ENCODE measurements at regions not wholly inside any gene's neighbourhood (a gene's known extent, or its start where the extent isn't known, plus 50 kb on each side); places are given as distances from the start of the nearest gene placed in this dataset.
"Not testable (repeated sequence)": the region's sequence is repeated elsewhere in the genome, so short reads cannot be mapped to it uniquely, and the experiment has no call there.

DNA sequence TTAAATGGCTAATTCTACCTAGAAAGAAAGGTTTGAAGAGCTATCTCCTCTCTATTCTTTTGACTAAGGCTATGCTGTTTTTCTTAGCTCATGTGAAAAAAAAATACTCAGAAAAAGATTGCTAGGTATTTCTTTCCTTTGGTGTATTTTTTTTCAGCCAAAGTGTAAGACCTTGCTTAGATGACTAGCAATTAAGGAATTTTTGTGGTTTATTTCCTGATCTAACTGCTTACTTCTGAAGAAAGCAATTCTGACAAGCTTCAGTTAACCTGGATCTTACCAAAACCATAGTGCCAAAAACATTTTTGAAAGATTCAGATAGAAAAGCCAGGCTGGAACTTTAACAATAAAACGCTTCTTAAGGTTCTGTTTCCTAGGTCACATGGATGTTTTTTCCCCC is 315.6 kb downstream of the SOX2 start:
- Mint-ChIP-seq H3K27me3 (no peaks in the 10 kb centered on the region), H3K4me1 (no peaks in the 10 kb centered on the region), H3K4me3 (no peak overlapping the region), H3K36me3 (no peaks in the 10 kb centered on the region), H3K27ac (no peak overlapping the region), H3K9me3 (peaks cover 0 to 13% (median 0%) of the 10 kb centered on the region in 3 donors)
- H3K4me1 ChIP-seq (ENCODE audit: control insufficient read depth in 1 of 2, extremely low read depth in 1 of 2, insufficient read depth in 2 of 2, low read length in 2 of 2): no peaks in the 10 kb centered on the region
- no CpG with 5 or more reads among the region's 1 CpG for WGBS (ENCODE audit: insufficient coverage)
- no peaks in the 10 kb centered on the region for H3K27me3 ChIP-seq (replicated peaks in 1 of 2; ENCODE audit: control insufficient read depth in 2 of 2, extremely low read depth in 1 of 2, insufficient read depth in 2 of 2, low read length in 1 of 2)
- no peak for ATAC-seq (replicated peaks in 1 of 4)
- H3K9me3 ChIP-seq: no peaks in the 10 kb centered on the region
- H3K27ac ChIP-seq (ENCODE audit: low read length): no peak overlapping the region
- ChIA-PET CTCF (no interaction called here), POLR2A (no interaction called here)
- DNase-seq: no peak
- H3K4me3 ChIP-seq (ENCODE audit: control insufficient read depth in 1 of 2, extremely low read depth in 1 of 2, low read length in 1 of 2): no peak overlapping the region
- no peaks in the 10 kb centered on the region for H3K36me3 ChIP-seq (ENCODE audit: control insufficient read depth in 2 of 2, extremely low read depth in 1 of 2, insufficient read depth in 1 of 2, low read length in 1 of 2)

DNA sequence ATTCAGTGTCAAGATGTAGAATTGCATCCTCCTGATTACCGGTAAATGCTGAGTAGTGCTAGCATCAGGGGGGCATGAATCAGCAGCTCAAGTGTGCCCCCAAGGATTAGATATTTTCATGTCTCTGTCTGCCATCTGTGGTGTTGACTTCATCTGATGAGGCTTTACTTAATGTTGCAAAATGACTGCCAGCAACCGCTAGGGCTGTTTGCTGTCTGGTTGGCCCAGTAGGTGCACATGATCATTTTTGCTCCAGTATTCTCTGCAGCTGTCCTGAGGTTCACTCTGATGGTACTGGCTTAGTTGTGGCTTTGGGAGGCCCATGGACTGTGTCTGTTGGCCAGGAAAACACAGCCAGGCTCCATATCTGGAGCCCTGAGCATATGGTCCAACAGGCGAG is 316.4 kb downstream of the SOX2 start:
- H3K4me3 Mint-ChIP-seq: no peak overlapping the region
- no peaks in the 10 kb centered on the region for H3K36me3 Mint-ChIP-seq
- peaks cover 0 to 13% (median 0%) of the 10 kb centered on the region in 3 donors for H3K9me3 Mint-ChIP-seq
- no peaks in the 10 kb centered on the region for H3K9me3 ChIP-seq
- H3K27me3 Mint-ChIP-seq: no peaks in the 10 kb centered on the region
- no peak overlapping the region for H3K4me3 ChIP-seq (ENCODE audit: control insufficient read depth in 1 of 2, extremely low read depth in 1 of 2, low read length in 1 of 2)
- H3K27ac ChIP-seq (ENCODE audit: low read length): no peak overlapping the region
- no peak for DNase-seq
- ChIA-PET POLR2A (no interaction called here), CTCF (no interaction called here)
- H3K27me3 ChIP-seq (replicated peaks in 1 of 2; ENCODE audit: control insufficient read depth in 2 of 2, extremely low read depth in 1 of 2, insufficient read depth in 2 of 2, low read length in 1 of 2): no peaks in the 10 kb centered on the region
- 100% methylated on average over 1 of the region's 3 CpGs for WGBS (ENCODE audit: insufficient coverage)
- no peaks in the 10 kb centered on the region for H3K4me1 Mint-ChIP-seq
- H3K4me1 ChIP-seq (ENCODE audit: control insufficient read depth in 1 of 2, extremely low read depth in 1 of 2, insufficient read depth in 2 of 2, low read length in 2 of 2): no peaks in the 10 kb centered on the region
- no peak for ATAC-seq (replicated peaks in 1 of 4)
- H3K36me3 ChIP-seq (ENCODE audit: control insufficient read depth in 2 of 2, extremely low read depth in 1 of 2, insufficient read depth in 1 of 2, low read length in 1 of 2): no peaks in the 10 kb centered on the region
- no peak overlapping the region for H3K27ac Mint-ChIP-seq

DNA sequence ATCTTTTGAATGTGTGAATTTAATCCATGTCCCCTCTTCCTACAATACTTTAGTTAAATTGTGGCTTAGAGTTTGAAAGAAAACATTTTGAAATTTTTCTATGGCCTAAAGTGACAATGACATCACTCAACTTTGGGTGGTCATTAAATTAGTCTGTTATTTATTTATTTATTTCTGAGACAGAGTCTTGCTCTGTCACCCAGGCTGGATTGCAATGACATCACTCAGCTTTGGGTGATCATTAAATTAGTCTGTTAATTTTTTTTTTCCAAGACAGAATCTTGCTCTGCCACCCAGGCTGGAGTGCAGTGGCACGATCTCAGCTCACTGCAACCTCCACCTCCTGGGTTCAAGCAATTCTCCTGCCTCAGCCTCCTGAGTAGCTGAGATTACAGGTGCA is 322.5 kb downstream of the SOX2 start:
- H3K27ac Mint-ChIP-seq; H3K27me3 Mint-ChIP-seq; H3K27me3 ChIP-seq (replicated peaks in 1 of 2; ENCODE audit: control insufficient read depth in 2 of 2, extremely low read depth in 1 of 2, insufficient read depth in 2 of 2, low read length in 1 of 2); H3K4me1 ChIP-seq (ENCODE audit: control insufficient read depth in 1 of 2, extremely low read depth in 1 of 2, insufficient read depth in 2 of 2, low read length in 2 of 2); H3K4me1 Mint-ChIP-seq; H3K36me3 ChIP-seq (ENCODE audit: control insufficient read depth in 2 of 2, extremely low read depth in 1 of 2, insufficient read depth in 1 of 2, low read length in 1 of 2); POLR2A ChIA-PET; H3K27ac ChIP-seq (ENCODE audit: low read length); H3K4me3 ChIP-seq (ENCODE audit: control insufficient read depth in 1 of 2, extremely low read depth in 1 of 2, low read length in 1 of 2); H3K36me3 Mint-ChIP-seq; H3K4me3 Mint-ChIP-seq; DNase-seq; CTCF ChIA-PET; H3K9me3 ChIP-seq; ATAC-seq (replicated peaks in 1 of 4): not testable (repeated sequence)
- WGBS (ENCODE audit: insufficient coverage): no CpG with 5 or more reads among the region's 1 CpG
- H3K9me3 Mint-ChIP-seq: peaks cover 2 to 23% (median 3%) of the 10 kb centered on the region in 3 donors

DNA sequence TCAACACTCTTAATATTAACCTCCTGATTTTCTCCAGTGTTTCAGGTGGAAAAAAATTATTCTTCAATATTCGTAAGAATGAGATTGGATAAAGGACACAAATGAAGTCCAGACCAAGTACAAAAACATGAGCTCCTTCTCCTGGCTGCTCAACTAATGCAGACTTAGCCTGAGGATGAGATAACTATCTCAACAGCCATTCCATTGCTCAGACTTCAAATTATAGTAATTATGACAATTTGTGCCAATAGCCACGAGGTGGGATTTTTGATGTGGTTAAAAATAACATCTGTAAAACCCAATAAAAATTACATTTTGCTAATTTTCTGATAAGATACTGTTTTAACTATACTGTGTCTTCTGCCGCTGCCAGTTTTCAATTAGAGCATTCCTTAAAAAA is 323.6 kb downstream of the SOX2 start:
- H3K4me1 ChIP-seq (ENCODE audit: control insufficient read depth in 1 of 2, extremely low read depth in 1 of 2, insufficient read depth in 2 of 2, low read length in 2 of 2): no peaks in the 10 kb centered on the region
- no peaks in the 10 kb centered on the region for H3K4me1 Mint-ChIP-seq
- WGBS (ENCODE audit: insufficient coverage): no CpG with 5 or more reads among the region's 3 CpGs
- ChIA-PET CTCF (no interaction called here), POLR2A (no interaction called here)
- no peaks in the 10 kb centered on the region for H3K27me3 ChIP-seq (replicated peaks in 1 of 2; ENCODE audit: control insufficient read depth in 2 of 2, extremely low read depth in 1 of 2, insufficient read depth in 2 of 2, low read length in 1 of 2)
- no peak overlapping the region for H3K4me3 ChIP-seq (ENCODE audit: control insufficient read depth in 1 of 2, extremely low read depth in 1 of 2, low read length in 1 of 2)
- no peaks in the 10 kb centered on the region for H3K27me3 Mint-ChIP-seq
- H3K9me3 Mint-ChIP-seq: peaks cover 2 to 20% (median 3%) of the 10 kb centered on the region in 3 donors
- no peaks in the 10 kb centered on the region for H3K9me3 ChIP-seq
- H3K27ac ChIP-seq (ENCODE audit: low read length): no peak overlapping the region
- DNase-seq (no peak), ATAC-seq (replicated peaks in 1 of 4) (no peak)
- H3K27ac Mint-ChIP-seq: no peak overlapping the region
- no peak overlapping the region for H3K4me3 Mint-ChIP-seq
- H3K36me3 ChIP-seq (ENCODE audit: control insufficient read depth in 2 of 2, extremely low read depth in 1 of 2, insufficient read depth in 1 of 2, low read length in 1 of 2): no peaks in the 10 kb centered on the region
- H3K36me3 Mint-ChIP-seq: no peaks in the 10 kb centered on the region

DNA sequence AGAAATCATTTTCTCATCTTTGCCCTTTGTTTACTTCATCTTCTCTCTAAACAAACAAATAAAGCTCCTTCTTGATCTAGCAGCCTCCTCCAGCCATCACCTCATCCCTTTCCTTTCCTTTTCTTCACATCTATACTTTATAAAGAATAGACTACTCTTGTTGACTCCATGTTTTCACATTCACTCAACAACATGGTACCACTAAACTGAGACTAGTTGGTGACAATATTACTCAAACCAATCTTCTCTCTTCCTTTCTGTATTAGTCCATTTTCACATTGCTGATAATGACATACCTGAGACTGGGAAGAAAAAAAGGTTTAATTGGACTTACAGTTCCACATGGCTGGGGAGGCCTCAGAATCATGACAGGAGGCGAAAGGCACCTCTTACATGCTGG is 324.7 kb downstream of the SOX2 start:
- DNase-seq (no peak), ATAC-seq (replicated peaks in 1 of 4) (no peak)
- POLR2A ChIA-PET: no interaction called here
- Histone ChIP-seq H3K27me3 (replicated peaks in 1 of 2; ENCODE audit: control insufficient read depth in 2 of 2, extremely low read depth in 1 of 2, insufficient read depth in 2 of 2, low read length in 1 of 2) (no peaks in the 10 kb centered on the region), H3K9me3 (no peaks in the 10 kb centered on the region), H3K4me1 (ENCODE audit: control insufficient read depth in 1 of 2, extremely low read depth in 1 of 2, insufficient read depth in 2 of 2, low read length in 2 of 2) (no peaks in the 10 kb centered on the region), H3K36me3 (ENCODE audit: control insufficient read depth in 2 of 2, extremely low read depth in 1 of 2, insufficient read depth in 1 of 2, low read length in 1 of 2) (no peaks in the 10 kb centered on the region), H3K27ac (ENCODE audit: low read length) (no peak overlapping the region), H3K4me3 (ENCODE audit: control insufficient read depth in 1 of 2, extremely low read depth in 1 of 2, low read length in 1 of 2) (no peak overlapping the region)
- no peak overlapping the region for H3K27ac Mint-ChIP-seq
- CTCF ChIA-PET: no interaction called here
- H3K27me3 Mint-ChIP-seq: no peaks in the 10 kb centered on the region
- no peaks in the 10 kb centered on the region for H3K4me1 Mint-ChIP-seq
- peaks cover 2 to 17% (median 3%) of the 10 kb centered on the region in 3 donors for H3K9me3 Mint-ChIP-seq
- WGBS (ENCODE audit: insufficient coverage): 83% methylated on average over 1 of the region's 1 CpG
- no peak overlapping the region for H3K4me3 Mint-ChIP-seq
- no peaks in the 10 kb centered on the region for H3K36me3 Mint-ChIP-seq

DNA sequence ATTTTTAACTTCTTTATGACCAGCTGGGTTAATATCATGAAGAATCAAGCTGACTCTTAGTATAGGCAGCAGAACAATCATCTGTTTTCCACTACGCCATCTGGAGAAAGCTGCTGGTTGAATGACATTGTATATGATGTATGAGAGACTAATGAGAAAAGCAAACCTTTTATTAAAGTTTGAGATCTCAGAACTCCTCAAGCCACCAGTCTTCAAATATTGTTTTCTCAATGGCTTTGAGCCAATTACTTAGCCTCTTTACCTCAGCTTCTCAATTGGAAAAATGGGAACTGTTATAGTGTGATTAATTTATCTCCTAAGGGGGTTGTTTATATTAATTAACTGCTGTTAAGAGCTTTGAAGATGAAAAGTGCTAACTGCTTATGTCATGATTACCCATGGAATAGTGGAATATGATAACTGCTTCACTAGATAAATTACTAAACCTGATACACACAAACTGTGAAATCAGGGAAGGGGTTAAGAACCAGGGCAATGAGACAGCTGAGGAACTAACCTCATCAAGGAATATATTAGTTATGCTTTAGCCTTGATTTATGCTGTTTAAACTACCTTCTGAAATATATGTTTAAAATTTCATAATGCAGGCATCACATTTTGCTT is 330.1 kb downstream of the SOX2 start:
- Histone ChIP-seq H3K36me3 (ENCODE audit: control insufficient read depth in 2 of 2, extremely low read depth in 1 of 2, insufficient read depth in 1 of 2, low read length in 1 of 2) (no peaks in the 10 kb centered on the region), H3K4me3 (ENCODE audit: control insufficient read depth in 1 of 2, extremely low read depth in 1 of 2, low read length in 1 of 2) (no peak overlapping the region), H3K27me3 (replicated peaks in 1 of 2; ENCODE audit: control insufficient read depth in 2 of 2, extremely low read depth in 1 of 2, insufficient read depth in 2 of 2, low read length in 1 of 2) (no peaks in the 10 kb centered on the region), H3K27ac (ENCODE audit: low read length) (no peak overlapping the region), H3K4me1 (ENCODE audit: control insufficient read depth in 1 of 2, extremely low read depth in 1 of 2, insufficient read depth in 2 of 2, low read length in 2 of 2) (no peaks in the 10 kb centered on the region), H3K9me3 (no peaks in the 10 kb centered on the region)
- ChIA-PET POLR2A (no interaction called here), CTCF (no interaction called here)
- no peaks in the 10 kb centered on the region for H3K4me1 Mint-ChIP-seq
- no peaks in the 10 kb centered on the region for H3K27me3 Mint-ChIP-seq
- no peak overlapping the region for H3K4me3 Mint-ChIP-seq
- H3K36me3 Mint-ChIP-seq: no peaks in the 10 kb centered on the region
- no peak overlapping the region for H3K27ac Mint-ChIP-seq
- no peak for DNase-seq
- ATAC-seq (replicated peaks in 1 of 4): no peak
- no CpG with 5 or more reads among the region's 1 CpG for WGBS (ENCODE audit: insufficient coverage)
- H3K9me3 Mint-ChIP-seq: peaks cover 3 to 14% (median 5%) of the 10 kb centered on the region in 3 donors

DNA sequence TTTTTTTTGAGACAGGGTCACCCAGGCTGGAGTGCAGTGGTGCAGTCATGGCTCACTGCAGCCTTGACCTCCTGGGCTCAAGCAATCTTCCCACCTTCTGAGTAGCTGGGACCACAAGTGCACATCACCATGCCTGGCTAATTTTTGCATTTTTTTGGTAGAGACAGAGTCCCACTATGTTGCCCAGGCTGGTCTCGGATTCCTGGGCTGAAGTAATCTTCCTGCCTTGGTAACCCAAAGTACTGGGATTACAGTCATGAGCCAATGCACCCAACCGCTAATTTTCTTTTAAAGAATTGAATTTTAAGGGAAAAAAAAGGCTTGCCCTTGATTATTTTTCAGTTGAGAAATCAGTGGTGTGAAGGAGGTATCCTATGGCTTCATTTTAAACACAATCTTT is 334.0 kb downstream of the SOX2 start:
- Histone ChIP-seq H3K4me1 (ENCODE audit: control insufficient read depth in 1 of 2, extremely low read depth in 1 of 2, insufficient read depth in 2 of 2, low read length in 2 of 2) (no peaks in the 10 kb centered on the region), H3K36me3 (ENCODE audit: control insufficient read depth in 2 of 2, extremely low read depth in 1 of 2, insufficient read depth in 1 of 2, low read length in 1 of 2) (no peaks in the 10 kb centered on the region), H3K4me3 (ENCODE audit: control insufficient read depth in 1 of 2, extremely low read depth in 1 of 2, low read length in 1 of 2) (no peak overlapping the region), H3K27me3 (replicated peaks in 1 of 2; ENCODE audit: control insufficient read depth in 2 of 2, extremely low read depth in 1 of 2, insufficient read depth in 2 of 2, low read length in 1 of 2) (no peaks in the 10 kb centered on the region), H3K27ac (ENCODE audit: low read length) (no peak overlapping the region), H3K9me3 (no peaks in the 10 kb centered on the region)
- Mint-ChIP-seq H3K27ac (no peak overlapping the region), H3K4me3 (no peak overlapping the region), H3K4me1 (no peaks in the 10 kb centered on the region), H3K36me3 (no peaks in the 10 kb centered on the region), H3K9me3 (peaks cover 2 to 7% (median 4%) of the 10 kb centered on the region in 3 donors), H3K27me3 (no peaks in the 10 kb centered on the region)
- ATAC-seq (replicated peaks in 1 of 4): no peak
- POLR2A ChIA-PET: no interaction called here
- CTCF ChIA-PET: no interaction called here
- DNase-seq: no peak
- 40% methylated on average over 1 of the region's 2 CpGs for WGBS (ENCODE audit: insufficient coverage)
